H1 (cell line): ENCODE measurements at regions not wholly inside any gene's neighbourhood (a gene's known extent, or its start where the extent isn't known, plus 50 kb on each side); places are given as distances from the start of the nearest gene placed in this dataset.

ENCODE experiments used
- CTCF ChIA-PET: fragments of 300-600 bp; sonication (Branson Sonifier 250); formaldehyde crosslinking; loops from one replicate; lab custom pipeline; 2021; ENCODE audit not compliant: partially characterized antibody; lab: Charles Lee
- POLR2A ChIA-PET: fragments of 300-600 bp; sonication (Branson Sonifier 250); formaldehyde crosslinking; loops from one replicate; lab custom pipeline; 2021; ENCODE audit warnings: inconsistent platforms; ENCODE audit not compliant: partially characterized antibody; lab: Charles Lee
- DNase-seq, 2 experiments: peaks; one replicate each; pipeline versions ENCODE4 v3.0.0 to v3.0.0-alpha.2; 2010 to 2022; ENCODE audit warnings: low spot score in 2 of 2, low read depth in 1 of 2, mixed read lengths in 1 of 2
- FAIRE-seq: peaks from 2 replicates; lab custom pipeline; 2011; peaks lifted over from hg19 to GRCh38; lab: Jason Lieb, UNC
- H2AFZ ChIP-seq: 2 replicates; pipeline ENCODE4 v1.8.1; 2012; ENCODE audit warnings: low read length, inconsistent platforms
- H2AK5ac ChIP-seq: 2 replicates; pipeline ENCODE4 v1.6.1; 2013; ENCODE audit warnings: low read depth, low read length
- H2BK120ac ChIP-seq: replicated peaks from 2 replicates; pipeline ENCODE3; 2013; ENCODE audit warnings: low read depth, low read length, inconsistent platforms
- H2BK12ac ChIP-seq: 2 replicates; pipeline ENCODE4 v1.6.1; 2013; ENCODE audit warnings: low read depth, low read length
- H2BK15ac ChIP-seq: 2 replicates; pipeline ENCODE4 v1.6.1; 2013; ENCODE audit warnings: low read length
- H2BK20ac ChIP-seq: 2 replicates; pipeline ENCODE4 v1.6.1; 2013; ENCODE audit warnings: low read length
- H2BK5ac ChIP-seq: 2 replicates; pipeline ENCODE4 v1.6.1; 2013; ENCODE audit warnings: low read depth, low read length
- H3K14ac ChIP-seq: 2 replicates; pipeline ENCODE4 v1.6.1; 2013; ENCODE audit warnings: inconsistent platforms; ENCODE audit not compliant: insufficient read length
- H3K18ac ChIP-seq: 2 replicates; pipeline ENCODE4 v1.6.1; 2013; ENCODE audit warnings: low read length; ENCODE audit errors: extremely low read depth
- H3K23ac ChIP-seq: 2 replicates; pipeline ENCODE4 v1.6.1; 2013; ENCODE audit warnings: inconsistent platforms; ENCODE audit not compliant: insufficient read length
- H3K23me2 ChIP-seq: 2 replicates; pipeline ENCODE4 v1.6.1; 2013; ENCODE audit warnings: low read depth, low read length
- H3K27ac ChIP-seq: 2 replicates; pipeline ENCODE4 v1.6.1; 2011; ENCODE audit warnings: low read depth, low read length, inconsistent platforms
- H3K27me3 ChIP-seq, 4 experiments: replicated peaks in 1 of 4; 1 replicate in 1 of 4; 2 replicates in 3 of 4; pipeline versions ENCODE4 v1.6.1 to v1.8.1; 2011 to 2013; ENCODE audit warnings: low read length in 3 of 4, mild to moderate bottlenecking in 3 of 4, inconsistent platforms in 2 of 4, mixed read lengths in 2 of 4, moderate library complexity in 1 of 4; ENCODE audit not compliant: control insufficient read depth in 3 of 4, insufficient read depth in 3 of 4; ENCODE audit errors: extremely low read depth in 1 of 4
- H3K36me3 ChIP-seq, 4 experiments: 2 replicates each; pipeline versions ENCODE4 v1.6.1 to v1.8.1; 2011 to 2013; ENCODE audit warnings: mild to moderate bottlenecking in 4 of 4, low read length in 3 of 4, moderate library complexity in 2 of 4, control low read depth in 1 of 4, inconsistent platforms in 1 of 4; ENCODE audit not compliant: insufficient read depth in 4 of 4, control insufficient read depth in 2 of 4
- H3K4ac ChIP-seq: replicated peaks from 2 replicates; pipeline ENCODE3; 2013; ENCODE audit warnings: low read length, low read depth, mixed read lengths, inconsistent platforms; ENCODE audit not compliant: insufficient read length
- H3K4me1 ChIP-seq, 4 experiments: replicated peaks in 1 of 4; 1 replicate in 1 of 4; 2 replicates in 3 of 4; pipeline versions ENCODE4 v1.6.1 to v1.8.1; 2011 to 2013; ENCODE audit warnings: low read length in 3 of 4, inconsistent platforms in 2 of 4, mixed read lengths in 1 of 4; ENCODE audit not compliant: insufficient read depth in 4 of 4, control insufficient read depth in 3 of 4
- H3K4me2 ChIP-seq, 2 experiments: 2 replicates each; pipeline versions ENCODE4 v1.6.1 to v1.8.1; 2011 to 2013; ENCODE audit warnings: low read depth in 2 of 2, low read length in 2 of 2, control low read depth in 1 of 2, inconsistent platforms in 1 of 2, mild to moderate bottlenecking in 1 of 2; ENCODE audit not compliant: insufficient read depth in 1 of 2
- H3K4me3 ChIP-seq, 4 experiments: fragments of 200-600, 300-600 bp in 1 of 4; sonication (generic), shearing (Covaris generic), sonication (Bioruptor Twin) in 1 of 4; 2 replicates each; pipeline versions ENCODE4 v1.5.1 to v1.8.1; 2011 to 2016; ENCODE audit warnings: low read length in 4 of 4, low read depth in 3 of 4, control low read depth in 2 of 4, inconsistent platforms in 2 of 4, mild to moderate bottlenecking in 2 of 4, mixed read lengths in 1 of 4, moderate library complexity in 1 of 4; ENCODE audit not compliant: insufficient read depth in 2 of 4; ENCODE audit errors: extremely low read depth in 1 of 4
- H3K56ac ChIP-seq: replicated peaks from 2 replicates; pipeline ENCODE3; 2013; ENCODE audit warnings: low read depth, mild to moderate bottlenecking, mixed read lengths, low read length, inconsistent platforms; ENCODE audit not compliant: insufficient read length
- H3K79me1 ChIP-seq: 2 replicates; pipeline ENCODE4 v1.6.1; 2013; ENCODE audit warnings: low read depth, low read length, control low read depth
- H3K79me2 ChIP-seq, 2 experiments: 2 replicates each; pipeline versions ENCODE4 v1.6.1 to v1.8.1; 2012 to 2013; ENCODE audit warnings: low read length in 2 of 2, mild to moderate bottlenecking in 2 of 2, inconsistent platforms in 1 of 2; ENCODE audit not compliant: insufficient read depth in 2 of 2, control insufficient read depth in 1 of 2
- H3K9ac ChIP-seq, 4 experiments: replicated peaks in 1 of 4; 1 replicate in 1 of 4; 2 replicates in 3 of 4; pipeline versions ENCODE4 v1.6.1 to v1.8.1; 2011 to 2013; ENCODE audit warnings: low read depth in 3 of 4, low read length in 3 of 4, control low read depth in 2 of 4, mild to moderate bottlenecking in 2 of 4, moderate library complexity in 2 of 4, inconsistent platforms in 1 of 4; ENCODE audit errors: extremely low read depth in 1 of 4
- H3K9me3 ChIP-seq, 2 experiments: 2 replicates each; pipeline versions ENCODE4 v1.6.1 to v1.8.1; 2012 to 2013; ENCODE audit warnings: mild to moderate bottlenecking in 2 of 2, moderate library complexity in 2 of 2, control low read depth in 1 of 2, inconsistent platforms in 1 of 2, low read depth in 1 of 2, low read length in 1 of 2, mixed read lengths in 1 of 2; ENCODE audit not compliant: insufficient read depth in 2 of 2
- H4K20me1 ChIP-seq, 2 experiments: replicated peaks in 1 of 2; 2 replicates each; pipeline versions ENCODE3 to v1.8.1; 2011 to 2013; ENCODE audit warnings: inconsistent platforms in 2 of 2, low read length in 2 of 2, mild to moderate bottlenecking in 1 of 2; ENCODE audit not compliant: insufficient read depth in 2 of 2, control insufficient read depth in 1 of 2
- H4K5ac ChIP-seq: 2 replicates; pipeline ENCODE4 v1.6.1; 2013; ENCODE audit warnings: low read length, low read depth, mixed read lengths, inconsistent platforms; ENCODE audit not compliant: insufficient read length
- H4K8ac ChIP-seq: 2 replicates; pipeline ENCODE4 v1.8.0; 2013; ENCODE audit warnings: mild to moderate bottlenecking, moderate library complexity, low read length, inconsistent platforms; ENCODE audit not compliant: insufficient read depth; ENCODE audit errors: extremely low read depth
- H4K91ac ChIP-seq: replicated peaks from 2 replicates; pipeline ENCODE3; 2013; ENCODE audit warnings: low read length, mixed read lengths, inconsistent platforms; ENCODE audit not compliant: insufficient read length
- BRCA1 ChIP-seq: IDR thresholded peaks from 2 replicates; pipeline ENCODE4 v1.6.1; 2012; ENCODE audit warnings: low read depth, low read length, improper control_type of control experiment
- CTCF ChIP-seq, 3 experiments: IDR thresholded peaks; 1 replicate in 2 of 3; 2 replicates in 1 of 3; pipeline versions ENCODE4 v1.5.1 to v1.6.1; 2011; ENCODE audit warnings: low read length in 3 of 3, mild to moderate bottlenecking in 3 of 3, inconsistent platforms in 2 of 3, low read depth in 1 of 3, moderate library complexity in 1 of 3; ENCODE audit not compliant: insufficient read depth in 1 of 3; ENCODE audit errors: control extremely low read depth in 1 of 3
- EGR1 ChIP-seq: IDR thresholded peaks from 2 replicates; pipeline ENCODE4 v1.6.1; 2011; ENCODE audit warnings: low read depth, low read length, borderline replicate concordance
- EP300 ChIP-seq, 2 experiments: IDR thresholded peaks; 1 replicate in 1 of 2; 2 replicates in 1 of 2; pipeline ENCODE4 v1.6.1; 2011 to 2012; ENCODE audit warnings: low read depth in 2 of 2, low read length in 2 of 2, mild to moderate bottlenecking in 2 of 2, borderline replicate concordance in 1 of 2, inconsistent platforms in 1 of 2, moderate library complexity in 1 of 2
- MAFK ChIP-seq: IDR thresholded peaks from 2 replicates; pipeline ENCODE4 v1.6.1; 2012; ENCODE audit warnings: low read depth, mild to moderate bottlenecking, improper control_type of control experiment, low read length
- MAX ChIP-seq: IDR thresholded peaks from 2 replicates; pipeline ENCODE4 v1.6.1; 2012; ENCODE audit warnings: inconsistent platforms
- RAD21 ChIP-seq, 2 experiments: IDR thresholded peaks in 1 of 2; conservative IDR thresholded peaks in 1 of 2; 2 replicates each; pipeline ENCODE4 v1.6.1; 2011; ENCODE audit warnings: low read depth in 2 of 2, low read length in 2 of 2, improper control_type of control experiment in 1 of 2, inconsistent platforms in 1 of 2, mild to moderate bottlenecking in 1 of 2, moderate library complexity in 1 of 2
- RFX5 ChIP-seq: IDR thresholded peaks from 2 replicates; pipeline ENCODE4 v1.6.1; 2011; ENCODE audit warnings: low read depth, low read length, improper control_type of control experiment, borderline replicate concordance
- SAP30 ChIP-seq: fragments of 300-600 bp; sonication (generic); IDR thresholded peaks from 2 replicates; pipeline ENCODE4 v1.7.1; 2012; ENCODE audit warnings: low read length, moderate library complexity, mild to moderate bottlenecking, inconsistent platforms; ENCODE audit not compliant: insufficient read depth, insufficient replicate concordance
- WGBS, 2 experiments: shearing (Covaris generic) in 1 of 2; methylation state at CpG; one replicate each; pipeline versions ENCODE4 v1.1.6 to v1.1.7; 2013 to 2015; ENCODE audit warnings: low lambda C conversion rate in 2 of 2, mixed read lengths in 2 of 2, inconsistent platforms in 1 of 2, low coverage in 1 of 2, missing lambda C conversion rate in 1 of 2; ENCODE audit not compliant: insufficient replicate concordance in 2 of 2, insufficient coverage in 1 of 2, insufficient read length in 1 of 2; ENCODE audit errors: extremely low coverage in 1 of 2, missing lambda C conversion rate in 1 of 2; 5-methylcytosine and 5-hydroxymethylcytosine counted together

GRCh38 chr9:119453490-119453911 lies 84.3 kb upstream of the BRINP1 start:
- H4K20me1 ChIP-seq, result no peaks in the 10 kb centered on the region
- H3K27me3 ChIP-seq, result no peaks in the 10 kb centered on the region
- FAIRE-seq (no peak), DNase-seq (no peak)
- H3K23me2 ChIP-seq, result no peaks in the 10 kb centered on the region
- no peak overlapping the region for H2AK5ac ChIP-seq
- H2AFZ ChIP-seq, result no peak overlapping the region
- H3K79me1 ChIP-seq, result no peaks in the 10 kb centered on the region
- no peak overlapping the region for H3K14ac ChIP-seq
- no peak overlapping the region for H3K18ac ChIP-seq
- no peak overlapping the region for H4K8ac ChIP-seq
- ChIA-PET CTCF (interaction anchor here (0.6 to 1.2 kb wide), 4 partner anchors 9 to 249 kb away, joined by 3 to 6 read pairs (median 4); no protein-coding TSS in a partner anchor), POLR2A (no interaction called here)
- H3K23ac ChIP-seq, result no peak overlapping the region
- no peak overlapping the region for H2BK5ac ChIP-seq
- H3K79me2 ChIP-seq, result no peaks in the 10 kb centered on the region
- no peak overlapping the region for H2BK120ac ChIP-seq
- H3K4ac ChIP-seq, result no peak overlapping the region
- no peak overlapping the region for H3K56ac ChIP-seq
- H3K4me2 ChIP-seq, result no peak overlapping the region
- TF ChIP-seq RFX5 (no peak), CTCF (IDR thresholded peaks at IDR 0.05; ENCODE audit: control extremely low read depth in 1 of 3, insufficient read depth in 1 of 3, low read depth in 1 of 3, low read length in 3 of 3) (no peak), BRCA1 (no peak), RAD21 (IDR thresholded peaks at IDR 0.05 in 1 of 2, conservative IDR thresholded peaks at IDR 0.05 in 1 of 2; ENCODE audit: low read depth in 2 of 2, low read length in 2 of 2) (no peak), MAFK (no peak), EGR1 (no peak), MAX (no peak), SAP30 (no peak), EP300 (IDR thresholded peaks at IDR 0.05; ENCODE audit: borderline replicate concordance in 1 of 2, low read depth in 2 of 2, low read length in 2 of 2) (no peak)
- H2BK20ac ChIP-seq, result no peak overlapping the region
- H2BK15ac ChIP-seq, result no peak overlapping the region
- no peaks in the 10 kb centered on the region for H3K9me3 ChIP-seq
- no peaks in the 10 kb centered on the region for H3K4me1 ChIP-seq
- H3K9ac ChIP-seq, result no peak overlapping the region
- H3K4me3 ChIP-seq, result no peak overlapping the region
- WGBS, 2 experiments, result 84% methylated on average over 3 of the region's 3 CpGs; no CpG with 5 or more reads in 1 of the 2 experiments
- no peak overlapping the region for H3K27ac ChIP-seq
- H4K5ac ChIP-seq, result no peak overlapping the region
- no peaks in the 10 kb centered on the region for H3K36me3 ChIP-seq
- H4K91ac ChIP-seq, result no peak overlapping the region
- no peak overlapping the region for H2BK12ac ChIP-seq
